ENCODE measurements at regions not wholly inside any gene's neighbourhood (a gene's known extent, or its start where the extent isn't known, plus 50 kb on each side); places are given as distances from the start of the nearest gene placed in this dataset.

DNA sequence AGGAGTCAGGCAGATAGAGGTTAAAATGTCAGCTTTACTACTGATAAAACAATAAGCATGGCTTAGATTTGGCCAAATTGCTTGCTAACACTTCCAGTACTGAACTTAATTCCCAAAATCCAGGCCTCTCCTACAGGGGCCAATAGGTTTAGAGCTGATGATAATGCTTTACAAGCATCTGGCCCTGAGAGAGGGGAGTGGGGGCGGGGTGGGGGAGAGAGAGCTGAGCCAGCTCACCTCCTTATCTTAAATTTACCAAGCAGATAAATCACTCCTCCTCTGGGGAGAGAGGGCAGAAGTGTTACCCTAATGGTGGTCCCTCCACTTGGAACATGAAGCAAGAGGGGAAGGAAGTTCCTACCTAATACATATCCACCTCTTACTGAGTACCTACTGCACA, 182.2 kb upstream of the CRY1 start:
- no peak for TF ChIP-seq ZNF891 (CRISPR knock-in tag; IDR thresholded peaks at IDR 0.05)
- no peak for TF ChIP-seq MAZ (IDR thresholded peaks at IDR 0.05; ENCODE audit: borderline replicate concordance, low read depth, low read length)
- TF ChIP-seq MAZ (CRISPR knock-in tag; IDR thresholded peaks at IDR 0.05; ENCODE audit: low read depth), result no peak
- TF ChIP-seq, protein P1, sequence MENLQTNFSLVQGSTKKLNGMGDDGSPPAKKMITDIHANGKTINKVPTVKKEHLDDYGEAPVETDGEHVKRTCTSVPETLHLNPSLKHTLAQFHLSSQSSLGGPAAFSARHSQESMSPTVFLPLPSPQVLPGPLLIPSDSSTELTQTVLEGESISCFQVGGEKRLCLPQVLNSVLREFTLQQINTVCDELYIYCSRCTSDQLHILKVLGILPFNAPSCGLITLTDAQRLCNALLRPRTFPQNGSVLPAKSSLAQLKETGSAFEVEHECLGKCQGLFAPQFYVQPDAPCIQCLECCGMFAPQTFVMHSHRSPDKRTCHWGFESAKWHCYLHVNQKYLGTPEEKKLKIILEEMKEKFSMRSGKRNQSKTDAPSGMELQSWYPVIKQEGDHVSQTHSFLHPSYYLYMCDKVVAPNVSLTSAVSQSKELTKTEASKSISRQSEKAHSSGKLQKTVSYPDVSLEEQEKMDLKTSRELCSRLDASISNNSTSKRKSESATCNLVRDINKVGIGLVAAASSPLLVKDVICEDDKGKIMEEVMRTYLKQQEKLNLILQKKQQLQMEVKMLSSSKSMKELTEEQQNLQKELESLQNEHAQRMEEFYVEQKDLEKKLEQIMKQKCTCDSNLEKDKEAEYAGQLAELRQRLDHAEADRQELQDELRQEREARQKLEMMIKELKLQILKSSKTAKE (CRISPR knock-in tag; IDR thresholded peaks at IDR 0.05; ENCODE audit: borderline replicate concordance), result no peak
- TF ChIP-seq PRPF4 (IDR thresholded peaks at IDR 0.05; ENCODE audit: low read depth, low read length, poor library complexity, severe bottlenecking), result no peak
